ENCODE measurements at regions not wholly inside any gene's neighbourhood (a gene's known extent, or its start where the extent isn't known, plus 50 kb on each side); places are given as distances from the start of the nearest gene placed in this dataset.

DNA sequence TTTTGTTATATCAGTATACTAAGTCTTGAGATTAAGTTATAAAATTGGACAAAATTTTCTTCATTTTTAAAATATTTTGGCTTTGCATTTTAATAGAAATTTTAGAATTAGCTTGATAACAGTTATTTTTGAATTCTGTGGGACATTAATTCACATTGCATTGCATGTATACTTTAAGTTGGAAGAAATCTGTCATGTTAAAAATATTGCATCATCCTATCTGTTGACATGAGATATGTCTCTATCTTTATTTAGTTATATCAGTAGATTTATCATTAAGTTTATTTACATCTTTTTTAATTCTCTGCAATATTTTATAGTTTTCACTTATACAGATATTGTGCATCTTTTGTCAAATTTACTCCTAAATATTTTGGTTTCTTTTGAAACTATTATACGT, 904.6 kb upstream of the NR2F2 start:
- TF ChIP-seq, protein P1, sequence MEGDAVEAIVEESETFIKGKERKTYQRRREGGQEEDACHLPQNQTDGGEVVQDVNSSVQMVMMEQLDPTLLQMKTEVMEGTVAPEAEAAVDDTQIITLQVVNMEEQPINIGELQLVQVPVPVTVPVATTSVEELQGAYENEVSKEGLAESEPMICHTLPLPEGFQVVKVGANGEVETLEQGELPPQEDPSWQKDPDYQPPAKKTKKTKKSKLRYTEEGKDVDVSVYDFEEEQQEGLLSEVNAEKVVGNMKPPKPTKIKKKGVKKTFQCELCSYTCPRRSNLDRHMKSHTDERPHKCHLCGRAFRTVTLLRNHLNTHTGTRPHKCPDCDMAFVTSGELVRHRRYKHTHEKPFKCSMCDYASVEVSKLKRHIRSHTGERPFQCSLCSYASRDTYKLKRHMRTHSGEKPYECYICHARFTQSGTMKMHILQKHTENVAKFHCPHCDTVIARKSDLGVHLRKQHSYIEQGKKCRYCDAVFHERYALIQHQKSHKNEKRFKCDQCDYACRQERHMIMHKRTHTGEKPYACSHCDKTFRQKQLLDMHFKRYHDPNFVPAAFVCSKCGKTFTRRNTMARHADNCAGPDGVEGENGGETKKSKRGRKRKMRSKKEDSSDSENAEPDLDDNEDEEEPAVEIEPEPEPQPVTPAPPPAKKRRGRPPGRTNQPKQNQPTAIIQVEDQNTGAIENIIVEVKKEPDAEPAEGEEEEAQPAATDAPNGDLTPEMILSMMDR (IDR thresholded peaks at IDR 0.05; ENCODE audit: low read length): no peak
- no peak for TF ChIP-seq EZH2phosphoT487 (IDR thresholded peaks at IDR 0.05; ENCODE audit: low read length)

Data from MM.1S (cell line).